Uterus (tissue), 2 donors: ENCODE measurements at regions not wholly inside any gene's neighbourhood (a gene's known extent, or its start where the extent isn't known, plus 50 kb on each side); places are given as distances from the start of the nearest gene placed in this dataset.

ENCODE experiments used
- CTCF ChIP-seq, 4 experiments: fragments of 200-600 bp in 2 of 4; fragments of 450-650 bp in 2 of 4; sonication (generic) in 2 of 4; IDR thresholded peaks; one replicate each; pipeline ENCODE4 v1.5.1; 2016 to 2019; ENCODE audit warnings: antibody characterized with exemption in 4 of 4, mild to moderate bottlenecking in 2 of 4, moderate library complexity in 1 of 4
- POLR2A ChIP-seq, 2 donors: fragments of 450-650 bp; IDR thresholded peaks; one replicate each; pipeline ENCODE4 v1.6.1; 2016; ENCODE audit warnings: antibody characterized with exemption in 2 of 2, mild to moderate bottlenecking in 1 of 2, moderate library complexity in 1 of 2

GRCh38 chr5:31049461-31049860 is 144.0 kb upstream of the CDH6 start:
- TF ChIP-seq CTCF (IDR thresholded peaks at IDR 0.05): no peak
- no peak for TF ChIP-seq POLR2A (IDR thresholded peaks at IDR 0.05)
